Activated gamma-delta T cell treated with anti-CD3 and anti-CD28 coated beads, Interleukin-2, amount 50 U/mL, for 16 hours (primary cell): ENCODE measurements at regions not wholly inside any gene's neighbourhood (a gene's known extent, or its start where the extent isn't known, plus 50 kb on each side); places are given as distances from the start of the nearest gene placed in this dataset.

Experiments used
- DNase-seq: peaks from one replicate; pipeline ENCODE4 v3.0.0-alpha.2; 2020; ENCODE audit warnings: low read depth

- DNase-seq, result no peak
Measured at GRCh38 chr18:37680911-37681310, 115.3 kb upstream of the CELF4 start.

GRCh38 chr18:37676276-37676675 lies 110.7 kb upstream of the CELF4 start:
- no peak for DNase-seq

- no peak for DNase-seq
Measured at GRCh38 chr18:37675699-37676098, 110.1 kb upstream of the CELF4 start.

- DNase-seq, result no peak
Measured at GRCh38 chr18:37674570-37674969, 109.0 kb upstream of the CELF4 start.

GRCh38 chr18:37673671-37674070 lies 108.1 kb upstream of the CELF4 start:
- DNase-seq, result no peak

GRCh38 chr18:37672932-37673595 lies 107.5 kb upstream of the CELF4 start:
- DNase-seq, result no peak

GRCh38 chr18:37672001-37672400 lies 106.4 kb upstream of the CELF4 start:
- no peak for DNase-seq

GRCh38 chr18:37671530-37671929 lies 105.9 kb upstream of the CELF4 start:
- DNase-seq, result no peak

- DNase-seq, result no peak
Measured at GRCh38 chr18:37671119-37671518, 105.5 kb upstream of the CELF4 start.

GRCh38 chr18:37669991-37670534 lies 104.5 kb upstream of the CELF4 start:
- DNase-seq, result no peak

- no peak for DNase-seq
Measured at GRCh38 chr18:37668971-37669747, 103.6 kb upstream of the CELF4 start.

GRCh38 chr18:37667836-37668235 lies 102.2 kb upstream of the CELF4 start:
- no peak for DNase-seq

- DNase-seq, result no peak
Measured at GRCh38 chr18:37666991-37667390, 101.4 kb upstream of the CELF4 start.

- DNase-seq, result no peak
Measured at GRCh38 chr18:37666451-37666850, 100.9 kb upstream of the CELF4 start.

GRCh38 chr18:37665346-37665745 lies 99.7 kb upstream of the CELF4 start:
- no peak for DNase-seq

GRCh38 chr18:37663446-37663845 lies 97.8 kb upstream of the CELF4 start:
- no peak for DNase-seq

GRCh38 chr18:37662546-37663339 lies 97.1 kb upstream of the CELF4 start:
- DNase-seq, result no peak

- DNase-seq, result no peak
Measured at GRCh38 chr18:37662099-37662498, 96.5 kb upstream of the CELF4 start.

- no peak for DNase-seq
Measured at GRCh38 chr18:37661478-37661877, 95.9 kb upstream of the CELF4 start.

- DNase-seq, result no peak
Measured at GRCh38 chr18:37661061-37661460, 95.5 kb upstream of the CELF4 start.

GRCh38 chr18:37660658-37661057 lies 95.1 kb upstream of the CELF4 start:
- DNase-seq, result no peak

GRCh38 chr18:37659906-37660305 lies 94.3 kb upstream of the CELF4 start:
- DNase-seq, result no peak

GRCh38 chr18:37658894-37659293 lies 93.3 kb upstream of the CELF4 start:
- no peak for DNase-seq
